Activated CD8-positive, alpha-beta T cell treated with anti-CD3 and anti-CD28 coated beads for 36 hours (primary cell): ENCODE measurements at regions not wholly inside any gene's neighbourhood (a gene's known extent, or its start where the extent isn't known, plus 50 kb on each side); places are given as distances from the start of the nearest gene placed in this dataset.

Experiments
- ATAC-seq: fragments of 200-7000 bp; cut with Tn5 transposase; one replicate; pipeline ENCODE4 v1.10.0; 2021; ENCODE audit warnings: mild to moderate bottlenecking, moderate library complexity
- CTCF ChIA-PET: fragments of 350-600 bp; sonication (Branson Sonifier 250); formaldehyde crosslinking; loops from one replicate; lab custom pipeline; 2021; ENCODE audit warnings: antibody characterized with exemption; lab: Charles Lee
- POLR2A ChIA-PET: fragments of 350-600 bp; sonication (Branson Sonifier 250); formaldehyde crosslinking; loops from one replicate; lab custom pipeline; 2021; ENCODE audit warnings: antibody characterized with exemption; lab: Charles Lee
- DNase-seq: peaks from one replicate; pipeline ENCODE4 v3.0.0-alpha.2; 2020
- H3K27ac Mint-ChIP-seq: one replicate; pipeline ENCODE4 v1.8.0; 2021; ENCODE audit warnings: mild to moderate bottlenecking, mixed read lengths
- H3K27me3 Mint-ChIP-seq: one replicate; pipeline ENCODE4 v1.8.0; 2021; ENCODE audit warnings: mixed read lengths
- H3K36me3 Mint-ChIP-seq: one replicate; pipeline ENCODE4 v1.8.0; 2021; ENCODE audit warnings: low read depth, mixed read lengths
- H3K4me1 Mint-ChIP-seq: one replicate; pipeline ENCODE4 v1.8.0; 2021; ENCODE audit warnings: low read depth, mixed read lengths
- H3K4me3 Mint-ChIP-seq: one replicate; pipeline ENCODE4 v1.8.0; 2021; ENCODE audit warnings: mild to moderate bottlenecking, moderate library complexity, mixed read lengths
- H3K9me3 Mint-ChIP-seq: one replicate; pipeline ENCODE4 v1.8.0; 2021; ENCODE audit warnings: mixed read lengths
- CTCF ChIP-seq: fragments of 200-600 bp; IDR thresholded peaks from one replicate; pipeline ENCODE4 v1.8.0; 2022; ENCODE audit warnings: antibody characterized with exemption, mild to moderate bottlenecking
- intact Hi-C: fragments of 100-400 bp; cut with micrococcal nuclease; formaldehyde crosslinking; loops from one replicate; pipeline ENCODE4 v1.10.0; 2022

- DNase-seq, result no peak
- H3K27me3 Mint-ChIP-seq, result no peaks in the 10 kb centered on the region
- H3K9me3 Mint-ChIP-seq, result no peaks in the 10 kb centered on the region
- ATAC-seq, result no peak
- intact Hi-C loops, result no loop called here
- H3K4me1 Mint-ChIP-seq, result no peaks in the 10 kb centered on the region
- no peaks in the 10 kb centered on the region for H3K36me3 Mint-ChIP-seq
- ChIA-PET CTCF (interaction anchor here (1.3 kb wide), 1 partner anchor 9 kb away, joined by 3 read pairs; no protein-coding TSS in a partner anchor), POLR2A (no interaction called here)
- no peak for TF ChIP-seq CTCF
- H3K27ac Mint-ChIP-seq, result no peak overlapping the region
- H3K4me3 Mint-ChIP-seq, result no peak overlapping the region
Measured at GRCh38 chr12:59069516-59069915, 149.2 kb upstream of the LRIG3 start.

DNA sequence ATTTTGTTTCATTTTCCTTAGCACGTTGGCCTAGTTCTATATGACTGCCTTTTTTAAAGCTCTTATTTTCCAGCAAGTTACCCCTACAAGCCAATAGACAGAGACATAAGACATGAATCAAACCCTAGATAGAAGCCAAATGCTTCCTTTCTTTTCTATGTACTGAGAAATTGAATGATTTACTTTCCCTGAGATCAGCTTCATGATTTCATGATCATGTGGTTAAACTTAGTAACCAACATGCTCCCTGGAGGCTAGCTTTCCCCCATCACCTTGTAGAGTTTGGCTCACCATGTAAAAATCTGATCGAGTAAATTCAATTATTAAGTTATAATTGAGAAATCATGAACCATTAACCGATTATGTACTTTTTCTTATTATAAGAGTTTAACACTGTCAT is 148.1 kb upstream of the LRIG3 start:
- H3K36me3 Mint-ChIP-seq, result no peaks in the 10 kb centered on the region
- ATAC-seq (no peak), DNase-seq (no peak)
- intact Hi-C loops, result no loop called here
- ChIA-PET POLR2A (no interaction called here), CTCF (interaction anchor here (1.3 kb wide), 1 partner anchor 10 kb away, joined by 3 read pairs; no protein-coding TSS in a partner anchor)
- H3K4me3 Mint-ChIP-seq, result no peak overlapping the region
- no peaks in the 10 kb centered on the region for H3K27me3 Mint-ChIP-seq
- no peaks in the 10 kb centered on the region for H3K9me3 Mint-ChIP-seq
- no peaks in the 10 kb centered on the region for H3K4me1 Mint-ChIP-seq
- H3K27ac Mint-ChIP-seq, result no peak overlapping the region
- TF ChIP-seq CTCF, result no peak

GRCh38 chr12:59067083-59067482 is 146.8 kb upstream of the LRIG3 start:
- no peak for ATAC-seq
- POLR2A ChIA-PET, result no interaction called here
- Mint-ChIP-seq H3K36me3 (no peaks in the 10 kb centered on the region), H3K9me3 (no peaks in the 10 kb centered on the region), H3K27ac (no peak overlapping the region), H3K27me3 (no peaks in the 10 kb centered on the region), H3K4me1 (no peaks in the 10 kb centered on the region), H3K4me3 (no peak overlapping the region)
- intact Hi-C loops, result no loop called here
- no peak for DNase-seq
- CTCF ChIA-PET, result interaction anchor here (1.5 kb wide), 2 partner anchors 9 to 10 kb away, joined by 3 to 4 read pairs; no protein-coding TSS in a partner anchor
- TF ChIP-seq CTCF, result no peak

DNA sequence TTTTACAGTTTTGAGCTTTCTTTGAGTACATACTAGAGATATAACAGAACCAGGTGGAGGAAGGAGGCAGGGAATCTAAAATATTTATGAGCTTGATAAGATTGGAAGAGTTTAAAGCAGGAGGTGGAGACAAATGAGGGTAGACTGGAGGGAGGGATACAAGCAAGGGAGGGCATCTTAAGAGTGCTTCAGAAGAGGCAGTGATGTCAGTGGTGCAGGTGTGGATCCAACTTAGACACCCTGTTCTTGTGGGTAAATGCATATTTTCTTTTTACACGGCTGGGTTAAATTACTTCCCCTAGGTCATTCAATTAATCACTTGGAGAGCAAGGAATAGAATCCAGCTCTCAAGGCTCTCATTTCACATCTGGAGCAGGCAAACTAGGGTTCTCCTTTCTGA is 146.1 kb upstream of the LRIG3 start:
- Mint-ChIP-seq H3K9me3 (no peaks in the 10 kb centered on the region), H3K27me3 (no peaks in the 10 kb centered on the region), H3K4me3 (no peak overlapping the region), H3K4me1 (no peaks in the 10 kb centered on the region), H3K27ac (no peak overlapping the region), H3K36me3 (no peaks in the 10 kb centered on the region)
- ChIA-PET CTCF (interaction anchor here (1.5 kb wide), 2 partner anchors 9 to 11 kb away, joined by 3 to 4 read pairs; no protein-coding TSS in a partner anchor), POLR2A (no interaction called here)
- ATAC-seq, result no peak
- intact Hi-C loops, result no loop called here
- TF ChIP-seq CTCF, result no peak
- no peak for DNase-seq

DNA sequence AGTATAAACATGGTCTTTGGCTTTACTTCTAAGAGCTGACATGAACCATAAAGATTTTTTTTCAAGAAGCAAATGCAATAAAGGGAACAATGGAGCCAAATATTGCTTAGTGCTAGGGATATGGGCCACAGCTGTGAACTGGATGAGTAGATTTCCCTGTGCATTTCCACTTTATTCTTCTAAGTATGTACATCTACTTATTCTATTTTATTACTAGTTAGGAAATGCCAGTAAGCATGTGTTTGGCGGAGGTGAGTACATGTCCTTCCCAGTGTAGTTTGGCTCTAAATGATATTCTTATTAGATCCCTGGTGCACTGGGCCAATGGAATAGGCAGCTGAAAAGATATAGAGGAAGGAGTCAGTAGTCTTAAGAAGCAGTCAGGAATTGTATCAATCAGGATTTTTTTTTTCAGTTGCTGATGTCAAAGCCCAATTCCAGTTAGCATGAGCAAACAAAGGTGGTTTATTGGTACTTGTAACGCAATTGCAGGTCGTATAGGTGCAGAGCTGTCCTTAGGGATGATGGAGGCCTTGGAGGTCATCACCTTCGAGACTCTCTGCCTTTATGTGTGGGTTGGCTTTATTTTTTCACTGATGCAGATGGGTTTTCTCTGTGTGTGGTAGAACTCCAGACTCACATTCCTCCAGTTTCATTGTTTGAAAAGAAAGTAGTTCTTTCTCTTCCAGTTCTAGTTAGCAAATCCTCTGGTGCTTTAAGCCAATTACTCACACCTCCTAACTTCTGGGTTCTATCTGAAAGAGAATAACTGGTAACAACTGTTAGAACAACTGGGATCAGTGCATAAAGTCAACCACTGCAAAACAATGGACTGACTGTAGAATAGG is 139.0 kb upstream of the LRIG3 start:
- Mint-ChIP-seq H3K27me3 (no peaks in the 10 kb centered on the region), H3K27ac (no peak overlapping the region), H3K4me1 (peaks cover 2% of the 10 kb centered on the region), H3K36me3 (no peaks in the 10 kb centered on the region), H3K4me3 (no peak overlapping the region), H3K9me3 (no peaks in the 10 kb centered on the region)
- intact Hi-C loops, result no loop called here
- ATAC-seq (no peak), DNase-seq (no peak)
- ChIA-PET POLR2A (no interaction called here), CTCF (no interaction called here)
- no peak for TF ChIP-seq CTCF
